HG03571 (cell line): ENCODE measurements at regions not wholly inside any gene's neighbourhood (a gene's known extent, or its start where the extent isn't known, plus 50 kb on each side); places are given as distances from the start of the nearest gene placed in this dataset.

Experiments
- ATAC-seq: cut with Tn5 transposase; IDR thresholded peaks from one replicate; pipeline ENCODE4 v1.9.1; 2021; ENCODE audit not compliant: unreplicated experiment

- ATAC-seq, result no peak
Measured at GRCh38 chr3:159853506-159853864, 135.2 kb upstream of the IL12A start.

DNA sequence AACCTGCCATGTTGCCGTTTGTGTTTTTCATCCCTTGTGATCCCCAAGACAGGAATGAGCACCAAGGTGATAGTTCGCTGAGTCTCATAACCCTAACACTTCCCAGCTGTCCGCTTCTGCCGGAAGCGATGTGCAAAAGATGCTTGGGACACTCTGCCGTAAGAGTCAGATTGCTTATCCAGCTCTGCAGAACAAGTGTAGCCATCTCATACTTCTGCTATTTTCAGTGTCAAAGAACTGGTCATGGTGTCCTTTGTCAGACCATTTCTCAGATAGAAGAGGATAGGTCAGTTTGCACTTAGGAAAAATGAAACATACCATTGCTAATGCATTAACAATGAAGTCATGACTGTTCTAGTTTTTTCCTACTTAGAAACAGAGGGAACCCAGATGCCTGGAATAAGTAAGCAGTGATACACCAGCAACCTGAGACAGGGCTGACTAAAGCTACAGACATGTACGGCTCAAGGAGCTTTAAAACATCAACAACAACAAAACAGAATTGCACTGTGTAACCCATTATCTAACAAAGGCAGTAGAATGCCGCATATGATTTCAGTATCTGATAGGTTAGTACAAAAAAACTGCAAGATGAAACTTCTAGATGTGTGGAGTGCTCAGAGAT is 134.0 kb upstream of the IL12A start:
- ATAC-seq, result no peak

GRCh38 chr3:159855599-159856346 is 132.9 kb upstream of the IL12A start:
- no peak for ATAC-seq

- no peak for ATAC-seq
Measured at GRCh38 chr3:159856590-159857104, 132.0 kb upstream of the IL12A start.

DNA sequence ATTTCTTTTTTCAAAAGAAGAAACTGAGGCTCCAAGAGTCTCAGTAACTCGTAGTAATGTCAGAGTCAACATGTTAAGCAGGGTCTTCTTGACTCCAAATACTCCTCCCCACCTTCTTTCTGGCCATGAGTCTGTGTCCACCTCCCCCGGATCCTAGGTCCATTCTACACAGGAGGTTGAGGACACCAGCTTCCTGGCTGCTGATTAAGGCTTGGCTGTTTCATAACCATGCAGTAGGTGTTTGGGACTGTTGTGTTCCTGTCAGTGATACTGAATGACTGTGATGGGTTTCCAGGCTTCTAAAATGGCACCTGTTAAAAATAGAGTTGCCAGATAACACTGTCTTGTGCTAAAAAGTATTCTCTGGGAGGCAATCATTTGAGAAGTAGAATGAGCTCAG is 130.8 kb upstream of the IL12A start:
- ATAC-seq, result no peak

- ATAC-seq, result no peak
Measured at GRCh38 chr3:159858650-159859049, 130.0 kb upstream of the IL12A start.

- ATAC-seq, result no peak
Measured at GRCh38 chr3:159859424-159859823, 129.2 kb upstream of the IL12A start.

DNA sequence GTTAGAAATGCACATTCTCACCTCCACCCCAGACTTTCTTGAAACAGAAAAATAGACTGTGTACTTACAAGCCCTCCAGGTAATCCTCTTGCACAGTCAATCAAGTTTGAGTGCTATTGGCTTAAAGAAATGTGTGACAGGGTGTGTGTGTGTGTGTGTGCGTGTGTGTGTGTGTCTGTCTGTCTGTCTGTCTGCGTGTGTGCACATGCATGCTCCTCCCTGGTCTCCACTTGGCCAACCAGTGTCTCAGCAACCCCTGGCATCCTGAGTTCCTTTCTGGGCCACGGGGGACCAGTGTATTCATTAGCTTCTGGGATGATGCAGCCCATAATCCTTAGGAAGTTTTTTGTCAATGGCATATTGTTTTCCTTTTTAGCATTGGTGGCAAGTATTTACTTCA is 128.8 kb upstream of the IL12A start:
- no peak for ATAC-seq

- ATAC-seq, result no peak
Measured at GRCh38 chr3:159860269-159861116, 128.1 kb upstream of the IL12A start.

DNA sequence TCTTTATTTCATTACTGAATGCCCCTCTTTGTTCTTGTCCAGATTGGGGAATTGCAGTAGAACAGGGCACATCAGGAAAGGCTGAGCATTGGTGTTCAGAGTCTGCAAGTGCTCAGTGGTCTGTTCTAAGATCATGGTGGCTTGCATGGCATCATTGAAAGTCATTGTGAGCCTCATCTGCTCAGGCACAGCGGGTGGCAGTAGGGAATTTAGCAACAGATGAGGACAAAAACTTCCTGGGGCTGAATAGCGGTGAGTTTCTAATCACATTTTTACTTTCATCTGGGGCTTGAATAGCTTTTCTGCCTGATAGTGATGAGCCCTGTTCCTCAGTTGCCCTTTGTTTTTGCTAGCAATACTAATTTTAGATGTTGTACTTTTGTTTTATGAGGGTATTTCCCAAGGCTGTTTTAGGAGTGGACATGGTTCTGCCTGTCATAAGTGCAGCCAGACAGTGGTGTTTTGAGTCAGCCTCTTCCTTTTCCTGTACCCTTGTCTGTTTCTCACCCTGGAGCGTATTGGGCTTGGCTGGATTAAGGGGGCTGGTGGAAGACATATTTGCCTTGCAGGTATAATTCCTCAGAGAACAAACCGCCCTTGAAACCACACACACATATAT is 127.2 kb upstream of the IL12A start:
- ATAC-seq, result peak; percentile 71

DNA sequence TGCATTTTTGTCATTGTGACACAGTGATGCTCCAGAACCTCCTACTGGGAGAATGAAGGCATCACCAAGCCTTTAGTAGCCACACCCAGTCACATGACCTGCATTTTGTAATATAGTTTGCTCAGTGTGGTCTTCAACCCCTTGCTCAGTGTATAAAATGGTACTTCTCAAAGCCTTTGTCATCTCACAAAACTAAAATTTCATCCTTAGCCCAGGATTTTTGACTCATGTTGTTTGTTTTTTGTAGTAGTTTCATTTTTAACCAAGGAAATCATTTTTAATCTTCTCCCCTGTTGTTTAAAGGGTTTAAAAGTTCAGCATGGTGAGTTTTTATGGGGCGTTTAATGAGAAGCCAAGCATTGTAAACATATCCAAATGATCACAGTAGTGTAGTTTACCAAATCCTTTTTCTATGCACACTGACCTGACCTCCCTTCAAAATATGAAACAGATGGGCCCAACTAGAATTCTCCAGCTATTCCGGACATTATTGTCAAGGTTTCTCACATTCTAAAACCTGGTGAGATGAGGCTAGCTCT is 123.5 kb upstream of the IL12A start:
- ATAC-seq, result no peak

DNA sequence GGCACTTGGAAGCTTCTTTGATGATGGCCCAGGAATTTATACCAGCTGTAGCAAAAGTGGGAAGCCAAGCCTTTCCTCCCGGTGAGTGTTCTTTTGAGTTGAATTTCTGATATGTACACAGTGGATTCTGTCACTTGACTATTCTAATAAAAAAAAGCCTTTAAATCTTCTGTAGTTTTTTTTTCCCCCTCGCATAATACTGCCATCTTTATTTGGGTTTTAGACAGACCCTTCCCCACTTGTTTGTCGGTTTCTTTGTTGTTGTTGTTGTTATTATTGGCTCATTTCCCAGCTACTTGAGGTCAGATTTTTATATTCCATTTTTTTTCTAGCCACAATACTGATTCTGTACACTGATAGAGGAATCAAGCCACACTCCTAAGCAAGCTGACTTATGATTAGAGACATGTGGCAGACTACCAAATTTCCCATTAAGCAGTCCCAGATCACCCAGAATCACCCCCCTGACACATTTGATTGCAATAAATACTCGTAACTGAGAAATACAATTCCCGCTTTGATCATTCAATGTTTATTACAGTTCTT is 122.4 kb upstream of the IL12A start:
- no peak for ATAC-seq

DNA sequence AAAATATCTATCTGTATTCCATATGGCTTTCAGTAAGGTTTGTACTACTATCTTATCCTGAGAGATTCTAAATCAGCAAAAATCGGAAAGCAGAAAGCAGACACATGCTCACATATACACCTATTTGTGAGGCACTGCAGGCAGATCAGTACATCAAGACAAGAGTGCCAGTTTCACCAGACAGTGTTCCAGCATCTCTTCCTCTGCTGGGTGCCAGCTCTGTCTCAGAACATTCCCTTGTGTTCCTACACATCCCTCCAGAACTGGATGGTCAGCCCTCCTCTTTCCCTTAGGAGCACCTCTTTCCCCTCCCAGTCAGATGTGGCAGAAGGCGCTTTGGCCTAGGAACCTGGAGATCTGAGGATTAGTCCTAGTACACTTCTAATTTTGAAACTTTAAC is 121.3 kb upstream of the IL12A start:
- ATAC-seq, result no peak

- ATAC-seq, result no peak
Measured at GRCh38 chr3:159870723-159871122, 117.9 kb upstream of the IL12A start.

DNA sequence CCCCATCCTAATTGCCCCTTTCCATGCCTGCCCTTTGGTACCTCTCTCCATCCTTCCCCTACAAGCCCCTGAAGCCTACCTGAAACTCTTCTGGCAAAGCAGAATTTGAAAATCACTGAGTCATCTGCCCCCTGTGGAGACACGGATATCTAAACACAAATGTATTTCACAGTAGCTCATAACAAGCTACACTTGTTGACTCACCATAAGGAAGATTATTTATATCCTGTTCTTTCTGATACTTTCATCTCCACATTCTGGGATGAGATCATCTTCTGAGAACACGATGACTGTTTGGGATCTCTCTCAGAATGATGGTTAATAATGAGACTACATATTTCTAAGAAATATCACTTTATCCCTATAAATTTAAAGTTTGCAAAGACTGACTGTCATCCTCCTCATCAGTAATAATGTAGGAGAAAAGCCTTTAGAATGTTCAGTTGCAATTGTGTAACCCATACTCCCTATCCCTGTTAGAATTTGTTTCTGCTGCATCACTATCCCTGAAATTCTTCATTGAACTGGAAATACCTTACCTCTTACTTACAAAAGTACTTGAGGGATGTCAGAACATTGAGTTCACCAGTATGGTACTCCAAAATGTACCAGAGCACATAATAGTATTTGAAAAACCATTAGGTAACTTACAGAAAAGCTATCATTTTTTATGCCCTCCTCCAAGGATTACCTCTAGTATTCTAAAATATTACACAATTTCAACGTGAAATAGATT is 116.1 kb upstream of the IL12A start:
- ATAC-seq, result no peak

GRCh38 chr3:159875116-159875515 is 113.5 kb upstream of the IL12A start:
- ATAC-seq, result no peak

- ATAC-seq, result no peak
Measured at GRCh38 chr3:159877924-159878323, 110.7 kb upstream of the IL12A start.

GRCh38 chr3:159879146-159879545 is 109.5 kb upstream of the IL12A start:
- no peak for ATAC-seq

DNA sequence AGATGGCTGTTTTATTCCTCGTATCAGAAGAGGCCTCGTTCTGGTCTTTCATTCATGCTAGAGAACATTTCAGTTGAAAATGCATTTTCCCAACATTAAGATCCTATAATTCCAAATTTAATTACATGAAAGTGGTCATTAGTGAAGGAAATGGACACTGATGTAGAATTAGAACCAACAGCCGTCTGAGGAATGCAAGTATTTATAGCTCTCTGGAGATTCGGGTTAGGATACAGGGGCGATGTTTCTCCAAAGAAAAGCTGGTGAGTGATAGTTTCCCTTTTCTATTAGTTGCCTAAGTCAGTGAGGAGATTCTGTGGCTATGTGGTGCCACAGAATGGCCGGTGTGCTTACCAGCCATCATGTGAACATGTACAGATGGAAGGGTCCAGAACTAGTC is 109.0 kb upstream of the IL12A start:
- no peak for ATAC-seq

DNA sequence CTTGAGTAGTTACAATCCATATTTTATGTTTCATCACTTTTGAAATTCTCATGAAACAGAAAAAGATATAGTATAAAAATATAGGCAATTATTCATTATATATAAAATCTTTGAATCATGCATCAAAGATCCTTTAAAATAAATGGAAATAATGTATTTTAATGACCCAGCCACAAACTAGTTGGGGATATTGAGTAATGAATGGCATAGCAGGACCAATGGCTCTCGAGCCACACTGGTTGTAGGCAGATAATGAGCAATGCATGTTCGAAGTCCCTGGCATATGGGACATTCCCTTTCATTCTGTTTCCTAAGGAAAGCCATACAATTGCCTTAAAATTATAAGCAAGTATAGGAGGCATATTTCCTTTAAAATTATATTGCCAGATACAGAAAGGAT is 107.4 kb upstream of the IL12A start:
- ATAC-seq, result no peak
